ENCODE measurements at regions not wholly inside any gene's neighbourhood (a gene's known extent, or its start where the extent isn't known, plus 50 kb on each side); places are given as distances from the start of the nearest gene placed in this dataset.

- H3K36me3 ChIP-seq (ENCODE audit: control insufficient read depth in 2 of 2, insufficient read depth in 1 of 2, low read length in 2 of 2) = no peaks in the 10 kb centered on the region
- no peak overlapping the region for H3K4me3 ChIP-seq (ENCODE audit: low read depth, low read length)
- ChIA-PET POLR2A (no interaction called here), CTCF (no interaction called here)
- TF ChIP-seq ZNF10 (tag by site-specific recombination; IDR thresholded peaks at IDR 0.05) = no peak
- no peak for TF ChIP-seq ZNF670 (tag by site-specific recombination; IDR thresholded peaks at IDR 0.05; ENCODE audit: low read depth)
- TF ChIP-seq OSR2 (tag by site-specific recombination; IDR thresholded peaks at IDR 0.05) = no peak
- TF ChIP-seq, protein P1, sequence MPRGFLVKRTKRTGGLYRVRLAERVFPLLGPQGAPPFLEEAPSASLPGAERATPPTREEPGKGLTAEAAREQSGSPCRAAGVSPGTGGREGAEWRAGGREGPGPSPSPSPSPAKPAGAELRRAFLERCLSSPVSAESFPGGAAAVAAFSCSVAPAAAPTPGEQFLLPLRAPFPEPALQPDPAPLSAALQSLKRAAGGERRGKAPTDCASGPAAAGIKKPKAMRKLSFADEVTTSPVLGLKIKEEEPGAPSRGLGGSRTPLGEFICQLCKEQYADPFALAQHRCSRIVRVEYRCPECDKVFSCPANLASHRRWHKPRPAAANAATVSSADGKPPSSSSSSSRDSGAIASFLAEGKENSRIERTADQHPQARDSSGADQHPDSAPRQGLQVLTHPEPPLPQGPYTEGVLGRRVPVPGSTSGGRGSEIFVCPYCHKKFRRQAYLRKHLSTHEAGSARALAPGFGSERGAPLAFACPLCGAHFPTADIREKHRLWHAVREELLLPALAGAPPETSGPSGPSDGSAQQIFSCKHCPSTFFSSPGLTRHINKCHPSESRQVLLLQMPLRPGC (tag by site-specific recombination; IDR thresholded peaks at IDR 0.05) = no peak
- no peak for TF ChIP-seq SALL2 (tag by site-specific recombination; IDR thresholded peaks at IDR 0.05; ENCODE audit: borderline replicate concordance)
- TF ChIP-seq ZNF169 (tag by site-specific recombination; IDR thresholded peaks at IDR 0.05) = no peak
- no peak for TF ChIP-seq ZBTB8A (tag by site-specific recombination; IDR thresholded peaks at IDR 0.05)
- TF ChIP-seq ZBTB1 (tag by site-specific recombination; IDR thresholded peaks at IDR 0.05) = no peak
- TF ChIP-seq ZSCAN16 (tag by site-specific recombination; IDR thresholded peaks at IDR 0.05) = no peak
- TF ChIP-seq ZNF211 (tag by site-specific recombination; IDR thresholded peaks at IDR 0.05; ENCODE audit: low read depth) = no peak
- TF ChIP-seq ZNF324 (tag by site-specific recombination; IDR thresholded peaks at IDR 0.05) = no peak
- no peak for TF ChIP-seq ZNF140 (tag by site-specific recombination; IDR thresholded peaks at IDR 0.05)
- no peak for TF ChIP-seq ZNF292 (tag by site-specific recombination; IDR thresholded peaks at IDR 0.05; ENCODE audit: borderline replicate concordance, low read depth)
- no peak for TF ChIP-seq ZFP3 (tag by site-specific recombination; IDR thresholded peaks at IDR 0.05; ENCODE audit: low read depth)
- TF ChIP-seq ZNF626 (tag by site-specific recombination; IDR thresholded peaks at IDR 0.05) = no peak
- no peak for TF ChIP-seq ZSCAN23 (tag by site-specific recombination; IDR thresholded peaks at IDR 0.05)
- H3K9me3 ChIP-seq (ENCODE audit: control insufficient read depth, insufficient read depth, low read depth, low read length) = no peaks in the 10 kb centered on the region
- no peak overlapping the region for H3K27ac ChIP-seq (ENCODE audit: extremely low read depth, low read depth, low read length)
- H3K4me1 ChIP-seq (ENCODE audit: control insufficient read depth, insufficient read depth, low read length) = no peaks in the 10 kb centered on the region
Observed at GRCh38 chr12:76155157-76155670, 70.7 kb upstream of the NAP1L1 start.

GRCh38 chr12:76153616-76154015 is 69.1 kb upstream of the NAP1L1 start:
- Histone ChIP-seq H3K36me3 (ENCODE audit: control insufficient read depth in 2 of 2, insufficient read depth in 1 of 2, low read length in 2 of 2) (no peaks in the 10 kb centered on the region), H3K4me1 (ENCODE audit: control insufficient read depth, insufficient read depth, low read length) (no peaks in the 10 kb centered on the region), H3K4me3 (ENCODE audit: low read depth, low read length) (no peak overlapping the region), H3K9me3 (ENCODE audit: control insufficient read depth, insufficient read depth, low read depth, low read length) (no peaks in the 10 kb centered on the region), H3K27ac (ENCODE audit: extremely low read depth, low read depth, low read length) (no peak overlapping the region)
- CTCF ChIA-PET = interaction anchor here (0.6 to 0.7 kb wide), 2 partner anchors 13 to 179 kb away, joined by 3 read pairs; no protein-coding TSS in a partner anchor
- POLR2A ChIA-PET = no interaction called here
- TF ChIP-seq PRDM2 (tag by site-specific recombination; IDR thresholded peaks at IDR 0.05; ENCODE audit: borderline replicate concordance) = no peak
- no peak for TF ChIP-seq ZNF155 (tag by site-specific recombination; IDR thresholded peaks at IDR 0.05)
- no peak for TF ChIP-seq ZNF664 (tag by site-specific recombination; IDR thresholded peaks at IDR 0.05)
- no peak for TF ChIP-seq ZNF121 (tag by site-specific recombination; IDR thresholded peaks at IDR 0.05)
- no peak for TF ChIP-seq BCL11A (tag by site-specific recombination; IDR thresholded peaks at IDR 0.05; ENCODE audit: low read depth)
- no peak for TF ChIP-seq ZNF133 (tag by site-specific recombination; IDR thresholded peaks at IDR 0.05)
- no peak for TF ChIP-seq ZNF146 (tag by site-specific recombination; IDR thresholded peaks at IDR 0.05)
- no peak for TF ChIP-seq PRDM6 (tag by site-specific recombination; IDR thresholded peaks at IDR 0.05)
- no peak for TF ChIP-seq ZNF391 (tag by site-specific recombination; IDR thresholded peaks at IDR 0.05; ENCODE audit: borderline replicate concordance, low read depth)
- TF ChIP-seq ZNF629 (tag by site-specific recombination; IDR thresholded peaks at IDR 0.05) = no peak
- no peak for TF ChIP-seq ZFHX2 (tag by site-specific recombination; conservative IDR thresholded peaks at IDR 0.05)
- TF ChIP-seq SP7 (tag by site-specific recombination; IDR thresholded peaks at IDR 0.05) = no peak

Data from HEK293 (cell line).